ENCODE measurements at regions not wholly inside any gene's neighbourhood (a gene's known extent, or its start where the extent isn't known, plus 50 kb on each side); places are given as distances from the start of the nearest gene placed in this dataset.

DNA sequence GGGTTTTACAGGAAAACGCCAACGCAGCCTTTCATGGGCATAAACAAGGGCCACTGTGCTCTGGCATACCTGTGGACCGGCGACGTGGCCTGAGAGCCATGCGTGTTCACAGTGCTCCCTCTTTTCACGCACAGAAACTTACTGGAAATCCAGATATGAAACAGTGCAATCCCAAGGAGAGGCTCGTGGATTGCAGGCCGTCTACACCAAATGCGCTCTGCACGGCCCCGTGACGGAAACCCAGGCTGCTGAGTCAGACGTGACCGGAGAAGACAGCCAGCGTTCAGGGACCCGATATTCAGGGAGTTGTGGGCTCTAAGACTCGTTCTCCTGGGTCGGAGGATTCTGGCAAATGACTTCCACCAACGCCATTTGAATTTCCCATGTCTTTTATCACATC, 129.2 kb downstream of the FOXL1 start (continued):
- TF ChIP-seq, protein P1, sequence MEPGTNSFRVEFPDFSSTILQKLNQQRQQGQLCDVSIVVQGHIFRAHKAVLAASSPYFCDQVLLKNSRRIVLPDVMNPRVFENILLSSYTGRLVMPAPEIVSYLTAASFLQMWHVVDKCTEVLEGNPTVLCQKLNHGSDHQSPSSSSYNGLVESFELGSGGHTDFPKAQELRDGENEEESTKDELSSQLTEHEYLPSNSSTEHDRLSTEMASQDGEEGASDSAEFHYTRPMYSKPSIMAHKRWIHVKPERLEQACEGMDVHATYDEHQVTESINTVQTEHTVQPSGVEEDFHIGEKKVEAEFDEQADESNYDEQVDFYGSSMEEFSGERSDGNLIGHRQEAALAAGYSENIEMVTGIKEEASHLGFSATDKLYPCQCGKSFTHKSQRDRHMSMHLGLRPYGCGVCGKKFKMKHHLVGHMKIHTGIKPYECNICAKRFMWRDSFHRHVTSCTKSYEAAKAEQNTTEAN (CRISPR knock-in tag; IDR thresholded peaks at IDR 0.05), result no peak
- no peak for TF ChIP-seq SP1 (CRISPR knock-in tag; conservative IDR thresholded peaks at IDR 0.05)
- TF ChIP-seq, protein P2, sequence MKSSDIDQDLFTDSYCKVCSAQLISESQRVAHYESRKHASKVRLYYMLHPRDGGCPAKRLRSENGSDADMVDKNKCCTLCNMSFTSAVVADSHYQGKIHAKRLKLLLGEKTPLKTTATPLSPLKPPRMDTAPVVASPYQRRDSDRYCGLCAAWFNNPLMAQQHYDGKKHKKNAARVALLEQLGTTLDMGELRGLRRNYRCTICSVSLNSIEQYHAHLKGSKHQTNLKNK (CRISPR knock-in tag; IDR thresholded peaks at IDR 0.05), result no peak
- TF ChIP-seq, protein P3, sequence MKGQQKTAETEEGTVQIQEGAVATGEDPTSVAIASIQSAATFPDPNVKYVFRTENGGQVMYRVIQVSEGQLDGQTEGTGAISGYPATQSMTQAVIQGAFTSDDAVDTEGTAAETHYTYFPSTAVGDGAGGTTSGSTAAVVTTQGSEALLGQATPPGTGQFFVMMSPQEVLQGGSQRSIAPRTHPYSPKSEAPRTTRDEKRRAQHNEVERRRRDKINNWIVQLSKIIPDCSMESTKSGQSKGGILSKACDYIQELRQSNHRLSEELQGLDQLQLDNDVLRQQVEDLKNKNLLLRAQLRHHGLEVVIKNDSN (CRISPR knock-in tag; IDR thresholded peaks at IDR 0.05), result no peak
- TF ChIP-seq, protein P4, sequence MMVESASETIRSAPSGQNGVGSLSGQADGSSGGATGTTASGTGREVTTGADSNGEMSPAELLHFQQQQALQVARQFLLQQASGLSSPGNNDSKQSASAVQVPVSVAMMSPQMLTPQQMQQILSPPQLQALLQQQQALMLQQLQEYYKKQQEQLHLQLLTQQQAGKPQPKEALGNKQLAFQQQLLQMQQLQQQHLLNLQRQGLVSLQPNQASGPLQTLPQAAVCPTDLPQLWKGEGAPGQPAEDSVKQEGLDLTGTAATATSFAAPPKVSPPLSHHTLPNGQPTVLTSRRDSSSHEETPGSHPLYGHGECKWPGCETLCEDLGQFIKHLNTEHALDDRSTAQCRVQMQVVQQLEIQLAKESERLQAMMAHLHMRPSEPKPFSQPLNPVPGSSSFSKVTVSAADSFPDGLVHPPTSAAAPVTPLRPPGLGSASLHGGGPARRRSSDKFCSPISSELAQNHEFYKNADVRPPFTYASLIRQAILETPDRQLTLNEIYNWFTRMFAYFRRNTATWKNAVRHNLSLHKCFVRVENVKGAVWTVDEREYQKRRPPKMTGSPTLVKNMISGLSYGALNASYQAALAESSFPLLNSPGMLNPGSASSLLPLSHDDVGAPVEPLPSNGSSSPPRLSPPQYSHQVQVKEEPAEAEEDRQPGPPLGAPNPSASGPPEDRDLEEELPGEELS (CRISPR knock-in tag; IDR thresholded peaks at IDR 0.05), result no peak
- TF ChIP-seq, protein P5, sequence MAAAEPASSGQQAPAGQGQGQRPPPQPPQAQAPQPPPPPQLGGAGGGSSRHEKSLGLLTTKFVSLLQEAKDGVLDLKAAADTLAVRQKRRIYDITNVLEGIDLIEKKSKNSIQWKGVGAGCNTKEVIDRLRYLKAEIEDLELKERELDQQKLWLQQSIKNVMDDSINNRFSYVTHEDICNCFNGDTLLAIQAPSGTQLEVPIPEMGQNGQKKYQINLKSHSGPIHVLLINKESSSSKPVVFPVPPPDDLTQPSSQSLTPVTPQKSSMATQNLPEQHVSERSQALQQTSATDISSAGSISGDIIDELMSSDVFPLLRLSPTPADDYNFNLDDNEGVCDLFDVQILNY (CRISPR knock-in tag; IDR thresholded peaks at IDR 0.05), result no peak
- TF ChIP-seq GRHL2 (CRISPR knock-in tag; IDR thresholded peaks at IDR 0.05; ENCODE audit: insufficient replicate concordance, severe bottlenecking), result no peak
- TF ChIP-seq ZNF396 (CRISPR knock-in tag; IDR thresholded peaks at IDR 0.05; ENCODE audit: borderline replicate concordance), result no peak
- TF ChIP-seq ZNF219 (CRISPR knock-in tag; IDR thresholded peaks at IDR 0.05; ENCODE audit: borderline replicate concordance), result no peak
- no peak for TF ChIP-seq FOXP1 (CRISPR knock-in tag; IDR thresholded peaks at IDR 0.05; ENCODE audit: borderline replicate concordance)
- no peak for TF ChIP-seq ZNF121 (CRISPR knock-in tag; IDR thresholded peaks at IDR 0.05)
- TF ChIP-seq TP53 (CRISPR knock-in tag; IDR thresholded peaks at IDR 0.05), result no peak
- TF ChIP-seq, protein P6, sequence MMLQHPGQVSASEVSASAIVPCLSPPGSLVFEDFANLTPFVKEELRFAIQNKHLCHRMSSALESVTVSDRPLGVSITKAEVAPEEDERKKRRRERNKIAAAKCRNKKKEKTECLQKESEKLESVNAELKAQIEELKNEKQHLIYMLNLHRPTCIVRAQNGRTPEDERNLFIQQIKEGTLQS (CRISPR knock-in tag; conservative IDR thresholded peaks at IDR 0.05), result no peak

DNA sequence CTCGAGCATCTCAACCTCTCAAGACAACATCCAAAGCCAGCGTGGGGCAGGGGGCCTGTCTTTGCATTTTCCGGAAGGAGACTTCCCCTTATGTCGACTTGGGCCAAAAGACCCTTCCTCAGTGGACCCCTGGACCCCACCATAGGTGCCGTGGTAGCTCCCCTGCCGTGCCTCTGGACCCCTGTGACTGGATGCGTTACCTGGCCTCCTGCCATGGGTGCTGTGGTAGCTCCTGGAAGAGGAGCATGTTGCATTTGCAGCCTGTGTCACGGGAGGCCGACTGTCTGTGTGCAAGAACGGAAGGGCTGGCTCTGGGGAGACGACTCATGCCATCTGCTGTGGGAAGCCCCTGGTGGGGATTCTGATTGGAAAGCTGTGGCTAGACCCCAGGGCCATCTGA, 130.1 kb downstream of the FOXL1 start:
- ChIA-PET CTCF (no interaction called here), POLR2A (no interaction called here)
- Mint-ChIP-seq H3K27ac (no peak overlapping the region), H3K36me3 (no peaks in the 10 kb centered on the region), H3K4me1 (peaks cover 21% of the 10 kb centered on the region), H3K4me3 (no peak overlapping the region), H3K9me3 (peaks cover 12% of the 10 kb centered on the region), H3K27me3 (ENCODE audit: low read depth) (no peaks in the 10 kb centered on the region; the same call in 1 of the 2 replicates)
- DNase-seq (ENCODE audit: low spot score) (no peak), ATAC-seq (no peak)
- TF ChIP-seq ZNF263 (CRISPR knock-in tag; IDR thresholded peaks at IDR 0.05; ENCODE audit: low read depth) (no peak), SMAD3 (CRISPR knock-in tag; IDR thresholded peaks at IDR 0.05; ENCODE audit: borderline replicate concordance) (no peak), PRRX2 (CRISPR knock-in tag; IDR thresholded peaks at IDR 0.05) (no peak)
- TF ChIP-seq, protein P7, sequence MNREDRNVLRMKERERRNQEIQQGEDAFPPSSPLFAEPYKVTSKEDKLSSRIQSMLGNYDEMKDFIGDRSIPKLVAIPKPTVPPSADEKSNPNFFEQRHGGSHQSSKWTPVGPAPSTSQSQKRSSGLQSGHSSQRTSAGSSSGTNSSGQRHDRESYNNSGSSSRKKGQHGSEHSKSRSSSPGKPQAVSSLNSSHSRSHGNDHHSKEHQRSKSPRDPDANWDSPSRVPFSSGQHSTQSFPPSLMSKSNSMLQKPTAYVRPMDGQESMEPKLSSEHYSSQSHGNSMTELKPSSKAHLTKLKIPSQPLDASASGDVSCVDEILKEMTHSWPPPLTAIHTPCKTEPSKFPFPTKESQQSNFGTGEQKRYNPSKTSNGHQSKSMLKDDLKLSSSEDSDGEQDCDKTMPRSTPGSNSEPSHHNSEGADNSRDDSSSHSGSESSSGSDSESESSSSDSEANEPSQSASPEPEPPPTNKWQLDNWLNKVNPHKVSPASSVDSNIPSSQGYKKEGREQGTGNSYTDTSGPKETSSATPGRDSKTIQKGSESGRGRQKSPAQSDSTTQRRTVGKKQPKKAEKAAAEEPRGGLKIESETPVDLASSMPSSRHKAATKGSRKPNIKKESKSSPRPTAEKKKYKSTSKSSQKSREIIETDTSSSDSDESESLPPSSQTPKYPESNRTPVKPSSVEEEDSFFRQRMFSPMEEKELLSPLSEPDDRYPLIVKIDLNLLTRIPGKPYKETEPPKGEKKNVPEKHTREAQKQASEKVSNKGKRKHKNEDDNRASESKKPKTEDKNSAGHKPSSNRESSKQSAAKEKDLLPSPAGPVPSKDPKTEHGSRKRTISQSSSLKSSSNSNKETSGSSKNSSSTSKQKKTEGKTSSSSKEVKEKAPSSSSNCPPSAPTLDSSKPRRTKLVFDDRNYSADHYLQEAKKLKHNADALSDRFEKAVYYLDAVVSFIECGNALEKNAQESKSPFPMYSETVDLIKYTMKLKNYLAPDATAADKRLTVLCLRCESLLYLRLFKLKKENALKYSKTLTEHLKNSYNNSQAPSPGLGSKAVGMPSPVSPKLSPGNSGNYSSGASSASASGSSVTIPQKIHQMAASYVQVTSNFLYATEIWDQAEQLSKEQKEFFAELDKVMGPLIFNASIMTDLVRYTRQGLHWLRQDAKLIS (CRISPR knock-in tag; IDR thresholded peaks at IDR 0.05; ENCODE audit: borderline replicate concordance), result no peak
- TF ChIP-seq, protein P8, sequence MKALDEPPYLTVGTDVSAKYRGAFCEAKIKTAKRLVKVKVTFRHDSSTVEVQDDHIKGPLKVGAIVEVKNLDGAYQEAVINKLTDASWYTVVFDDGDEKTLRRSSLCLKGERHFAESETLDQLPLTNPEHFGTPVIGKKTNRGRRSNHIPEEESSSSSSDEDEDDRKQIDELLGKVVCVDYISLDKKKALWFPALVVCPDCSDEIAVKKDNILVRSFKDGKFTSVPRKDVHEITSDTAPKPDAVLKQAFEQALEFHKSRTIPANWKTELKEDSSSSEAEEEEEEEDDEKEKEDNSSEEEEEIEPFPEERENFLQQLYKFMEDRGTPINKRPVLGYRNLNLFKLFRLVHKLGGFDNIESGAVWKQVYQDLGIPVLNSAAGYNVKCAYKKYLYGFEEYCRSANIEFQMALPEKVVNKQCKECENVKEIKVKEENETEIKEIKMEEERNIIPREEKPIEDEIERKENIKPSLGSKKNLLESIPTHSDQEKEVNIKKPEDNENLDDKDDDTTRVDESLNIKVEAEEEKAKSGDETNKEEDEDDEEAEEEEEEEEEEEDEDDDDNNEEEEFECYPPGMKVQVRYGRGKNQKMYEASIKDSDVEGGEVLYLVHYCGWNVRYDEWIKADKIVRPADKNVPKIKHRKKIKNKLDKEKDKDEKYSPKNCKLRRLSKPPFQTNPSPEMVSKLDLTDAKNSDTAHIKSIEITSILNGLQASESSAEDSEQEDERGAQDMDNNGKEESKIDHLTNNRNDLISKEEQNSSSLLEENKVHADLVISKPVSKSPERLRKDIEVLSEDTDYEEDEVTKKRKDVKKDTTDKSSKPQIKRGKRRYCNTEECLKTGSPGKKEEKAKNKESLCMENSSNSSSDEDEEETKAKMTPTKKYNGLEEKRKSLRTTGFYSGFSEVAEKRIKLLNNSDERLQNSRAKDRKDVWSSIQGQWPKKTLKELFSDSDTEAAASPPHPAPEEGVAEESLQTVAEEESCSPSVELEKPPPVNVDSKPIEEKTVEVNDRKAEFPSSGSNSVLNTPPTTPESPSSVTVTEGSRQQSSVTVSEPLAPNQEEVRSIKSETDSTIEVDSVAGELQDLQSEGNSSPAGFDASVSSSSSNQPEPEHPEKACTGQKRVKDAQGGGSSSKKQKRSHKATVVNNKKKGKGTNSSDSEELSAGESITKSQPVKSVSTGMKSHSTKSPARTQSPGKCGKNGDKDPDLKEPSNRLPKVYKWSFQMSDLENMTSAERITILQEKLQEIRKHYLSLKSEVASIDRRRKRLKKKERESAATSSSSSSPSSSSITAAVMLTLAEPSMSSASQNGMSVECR (CRISPR knock-in tag; IDR thresholded peaks at IDR 0.05; ENCODE audit: borderline replicate concordance), result no peak
- TF ChIP-seq, protein P9, sequence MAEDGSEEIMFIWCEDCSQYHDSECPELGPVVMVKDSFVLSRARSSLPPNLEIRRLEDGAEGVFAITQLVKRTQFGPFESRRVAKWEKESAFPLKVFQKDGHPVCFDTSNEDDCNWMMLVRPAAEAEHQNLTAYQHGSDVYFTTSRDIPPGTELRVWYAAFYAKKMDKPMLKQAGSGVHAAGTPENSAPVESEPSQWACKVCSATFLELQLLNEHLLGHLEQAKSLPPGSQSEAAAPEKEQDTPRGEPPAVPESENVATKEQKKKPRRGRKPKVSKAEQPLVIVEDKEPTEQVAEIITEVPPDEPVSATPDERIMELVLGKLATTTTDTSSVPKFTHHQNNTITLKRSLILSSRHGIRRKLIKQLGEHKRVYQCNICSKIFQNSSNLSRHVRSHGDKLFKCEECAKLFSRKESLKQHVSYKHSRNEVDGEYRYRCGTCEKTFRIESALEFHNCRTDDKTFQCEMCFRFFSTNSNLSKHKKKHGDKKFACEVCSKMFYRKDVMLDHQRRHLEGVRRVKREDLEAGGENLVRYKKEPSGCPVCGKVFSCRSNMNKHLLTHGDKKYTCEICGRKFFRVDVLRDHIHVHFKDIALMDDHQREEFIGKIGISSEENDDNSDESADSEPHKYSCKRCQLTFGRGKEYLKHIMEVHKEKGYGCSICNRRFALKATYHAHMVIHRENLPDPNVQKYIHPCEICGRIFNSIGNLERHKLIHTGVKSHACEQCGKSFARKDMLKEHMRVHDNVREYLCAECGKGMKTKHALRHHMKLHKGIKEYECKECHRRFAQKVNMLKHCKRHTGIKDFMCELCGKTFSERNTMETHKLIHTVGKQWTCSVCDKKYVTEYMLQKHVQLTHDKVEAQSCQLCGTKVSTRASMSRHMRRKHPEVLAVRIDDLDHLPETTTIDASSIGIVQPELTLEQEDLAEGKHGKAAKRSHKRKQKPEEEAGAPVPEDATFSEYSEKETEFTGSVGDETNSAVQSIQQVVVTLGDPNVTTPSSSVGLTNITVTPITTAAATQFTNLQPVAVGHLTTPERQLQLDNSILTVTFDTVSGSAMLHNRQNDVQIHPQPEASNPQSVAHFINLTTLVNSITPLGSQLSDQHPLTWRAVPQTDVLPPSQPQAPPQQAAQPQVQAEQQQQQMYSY (CRISPR knock-in tag; IDR thresholded peaks at IDR 0.05), result no peak
